ENCODE measurements at regions not wholly inside any gene's neighbourhood (a gene's known extent, or its start where the extent isn't known, plus 50 kb on each side); places are given as distances from the start of the nearest gene placed in this dataset.

DNA sequence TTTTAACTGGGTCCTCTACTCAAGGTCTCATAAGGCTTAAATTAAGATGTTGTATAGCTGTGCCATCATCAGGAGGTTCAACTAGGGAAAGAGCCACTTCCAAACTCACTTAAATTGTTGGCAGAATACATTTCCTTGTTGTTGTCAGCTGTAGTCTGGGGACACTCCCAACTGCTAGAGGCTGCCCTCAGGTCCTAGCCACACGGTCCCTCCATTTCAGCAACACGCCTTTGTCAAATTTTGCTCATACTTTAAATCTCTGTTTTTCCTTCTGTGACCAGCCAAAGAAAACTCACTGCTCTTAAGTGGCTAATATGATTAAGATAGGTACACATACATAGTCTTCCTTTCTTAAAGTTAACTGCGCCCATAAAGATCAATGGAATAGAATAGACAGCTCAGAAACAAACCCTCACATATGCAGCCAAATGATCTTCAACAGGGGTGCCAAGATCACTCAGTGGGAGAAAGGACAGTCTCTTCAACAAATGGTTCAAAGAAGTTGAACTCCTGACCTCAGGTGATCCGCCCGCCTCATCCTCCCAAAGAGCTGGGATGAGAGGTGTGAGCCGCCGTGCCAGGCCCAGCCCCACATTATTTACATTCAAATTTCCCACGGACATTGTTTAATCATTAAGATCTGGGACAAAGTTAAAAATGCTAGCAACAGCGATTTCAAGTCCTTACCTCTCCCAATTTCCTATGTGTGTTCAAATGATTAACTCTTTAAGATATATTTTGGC lies 76.4 kb upstream of the ELOVL5 start:
- Histone ChIP-seq H3K18ac (ENCODE audit: extremely low read depth, low read length) (no peak overlapping the region), H3K4ac (replicated peaks; ENCODE audit: insufficient read length, low read depth, low read length) (no peak overlapping the region), H2BK15ac (ENCODE audit: low read length) (no peak overlapping the region), H3K9me3 (ENCODE audit: insufficient read depth in 2 of 2, low read depth in 1 of 2, low read length in 1 of 2) (no peaks in the 10 kb centered on the region), H3K4me3 (ENCODE audit: extremely low read depth in 1 of 4, insufficient read depth in 2 of 4, low read depth in 3 of 4, low read length in 4 of 4) (no peak overlapping the region), H3K4me2 (ENCODE audit: insufficient read depth in 1 of 2, low read depth in 2 of 2, low read length in 2 of 2) (no peak overlapping the region), H3K14ac (ENCODE audit: insufficient read length) (no peak overlapping the region), H3K56ac (replicated peaks; ENCODE audit: insufficient read length, low read depth, low read length) (no peak overlapping the region), H2BK5ac (ENCODE audit: low read depth, low read length) (no peak overlapping the region), H4K5ac (ENCODE audit: insufficient read length, low read depth, low read length) (no peak overlapping the region), H2BK120ac (replicated peaks; ENCODE audit: low read depth, low read length) (no peak overlapping the region), H3K23ac (ENCODE audit: insufficient read length) (no peak overlapping the region), H3K79me1 (ENCODE audit: low read depth, low read length) (no peaks in the 10 kb centered on the region), H2AFZ (ENCODE audit: low read length) (no peak overlapping the region), H3K79me2 (ENCODE audit: control insufficient read depth in 1 of 2, insufficient read depth in 2 of 2, low read length in 2 of 2) (no peaks in the 10 kb centered on the region), H4K8ac (ENCODE audit: extremely low read depth, insufficient read depth, low read length) (no peak overlapping the region), H4K91ac (replicated peaks; ENCODE audit: insufficient read length, low read length) (no peak overlapping the region), H3K36me3 (ENCODE audit: control insufficient read depth in 2 of 4, insufficient read depth in 4 of 4, low read length in 3 of 4) (no peaks in the 10 kb centered on the region), H4K20me1 (replicated peaks in 1 of 2; ENCODE audit: control insufficient read depth in 1 of 2, insufficient read depth in 2 of 2, low read length in 2 of 2) (no peaks in the 10 kb centered on the region), H3K27ac (ENCODE audit: low read depth, low read length) (no peak overlapping the region), H3K9ac (replicated peaks in 1 of 4; ENCODE audit: extremely low read depth in 1 of 4, low read depth in 3 of 4, low read length in 3 of 4) (no peak overlapping the region), H2BK12ac (ENCODE audit: low read depth, low read length) (no peak overlapping the region), H3K23me2 (ENCODE audit: low read depth, low read length) (no peaks in the 10 kb centered on the region), H3K4me1 (replicated peaks in 1 of 4; ENCODE audit: control insufficient read depth in 3 of 4, insufficient read depth in 4 of 4, low read length in 3 of 4) (no peaks in the 10 kb centered on the region), H2BK20ac (ENCODE audit: low read length) (no peak overlapping the region), H2AK5ac (ENCODE audit: low read depth, low read length) (no peak overlapping the region), H3K27me3 (replicated peaks in 1 of 4; ENCODE audit: control insufficient read depth in 3 of 4, extremely low read depth in 1 of 4, insufficient read depth in 3 of 4, low read length in 3 of 4) (no peaks in the 10 kb centered on the region)
- no peak for DNase-seq (ENCODE audit: low read depth in 1 of 2, low spot score in 2 of 2)
- TF ChIP-seq SIX5 (IDR thresholded peaks at IDR 0.05; ENCODE audit: low read depth, low read length) (no peak), KDM4A (IDR thresholded peaks at IDR 0.05; ENCODE audit: low read depth, low read length, severe bottlenecking) (no peak), ASH2L (IDR thresholded peaks at IDR 0.05; ENCODE audit: low read length) (no peak), YY1 (IDR thresholded peaks at IDR 0.05; ENCODE audit: low read depth, low read length) (no peak), KDM5A (IDR thresholded peaks at IDR 0.05; ENCODE audit: low read length) (no peak), NRF1 (IDR thresholded peaks at IDR 0.05; ENCODE audit: low read depth, low read length) (no peak), RXRA (IDR thresholded peaks at IDR 0.05; ENCODE audit: insufficient read depth, low read depth, low read length) (no peak), PHF8 (conservative IDR thresholded peaks at IDR 0.05; ENCODE audit: low read depth, low read length) (no peak), EP300 (IDR thresholded peaks at IDR 0.05; ENCODE audit: borderline replicate concordance in 1 of 2, low read depth in 2 of 2, low read length in 2 of 2) (no peak), CREB1 (IDR thresholded peaks at IDR 0.05) (no peak), NANOG (IDR thresholded peaks at IDR 0.05; ENCODE audit: insufficient read depth, low read depth, low read length, poor library complexity, severe bottlenecking) (no peak)
- TF ChIP-seq, protein P1, sequence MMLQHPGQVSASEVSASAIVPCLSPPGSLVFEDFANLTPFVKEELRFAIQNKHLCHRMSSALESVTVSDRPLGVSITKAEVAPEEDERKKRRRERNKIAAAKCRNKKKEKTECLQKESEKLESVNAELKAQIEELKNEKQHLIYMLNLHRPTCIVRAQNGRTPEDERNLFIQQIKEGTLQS (IDR thresholded peaks at IDR 0.05; ENCODE audit: insufficient read depth, low read depth, low read length): no peak
- no peak for FAIRE-seq
- WGBS, 2 experiments (ENCODE audit: extremely low coverage in 1 of 2, insufficient coverage in 1 of 2, insufficient read length in 1 of 2, insufficient replicate concordance in 2 of 2, low coverage in 1 of 2, low lambda C conversion rate in 2 of 2, missing lambda C conversion rate in 1 of 2): 94% methylated on average over 9 of the region's 9 CpGs; no CpG with 5 or more reads in 1 of the 2 experiments
- POLR2A ChIA-PET (ENCODE audit: partially characterized antibody): no interaction called here
- CTCF ChIA-PET (ENCODE audit: partially characterized antibody): interaction anchor here (0.7 to 1.7 kb wide), 5 partner anchors 11 to 294 kb away, joined by 3 to 5 read pairs (median 5); no protein-coding TSS in a partner anchor

All from H1 (cell line).